Pons (tissue), 1 donor: ENCODE measurements at regions not wholly inside any gene's neighbourhood (a gene's known extent, or its start where the extent isn't known, plus 50 kb on each side); places are given as distances from the start of the nearest gene placed in this dataset.
A peak's percentile ranks its signal among the peaks of the same experiment; 100 is the strongest.
"Not testable (repeated sequence)": the region's sequence is repeated elsewhere in the genome, so short reads cannot be mapped to it uniquely, and the experiment has no call there.

Source experiments
- DNase-seq: peaks from one replicate; pipeline ENCODE4 v3.0.0-alpha.2; 2016; ENCODE audit warnings: low spot score

DNA sequence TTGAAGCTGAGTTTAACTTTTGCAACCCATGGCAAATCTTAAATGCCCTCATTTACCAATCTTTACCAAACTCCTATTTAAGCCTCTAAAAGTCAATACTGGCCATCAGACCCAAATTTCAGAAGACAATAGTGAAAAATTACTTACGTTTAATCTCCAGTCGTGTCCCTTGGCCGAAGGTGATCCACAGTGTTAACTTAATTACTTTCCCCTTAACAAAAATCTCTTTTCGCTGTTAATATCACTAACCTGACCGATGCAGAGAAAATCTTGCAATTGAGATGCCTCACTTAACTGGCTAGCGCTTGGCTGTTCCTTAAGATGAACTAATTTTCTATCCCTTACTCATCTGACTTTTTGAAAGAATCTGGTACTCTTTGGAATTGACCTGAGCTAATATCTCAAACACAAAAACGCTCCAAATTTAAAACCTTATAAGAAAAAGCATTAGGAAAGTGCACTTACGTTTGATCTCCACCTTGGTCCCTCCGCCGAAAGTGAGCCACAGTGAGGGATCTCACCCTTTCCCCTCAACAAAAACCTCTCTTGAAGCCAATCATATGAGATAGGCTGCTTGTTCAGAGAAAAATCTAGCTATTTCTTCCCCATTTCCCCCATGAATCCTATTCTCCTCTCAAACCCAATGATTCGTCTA is 169.1 kb downstream of the RPIA start:
- DNase-seq, result no peak

DNA sequence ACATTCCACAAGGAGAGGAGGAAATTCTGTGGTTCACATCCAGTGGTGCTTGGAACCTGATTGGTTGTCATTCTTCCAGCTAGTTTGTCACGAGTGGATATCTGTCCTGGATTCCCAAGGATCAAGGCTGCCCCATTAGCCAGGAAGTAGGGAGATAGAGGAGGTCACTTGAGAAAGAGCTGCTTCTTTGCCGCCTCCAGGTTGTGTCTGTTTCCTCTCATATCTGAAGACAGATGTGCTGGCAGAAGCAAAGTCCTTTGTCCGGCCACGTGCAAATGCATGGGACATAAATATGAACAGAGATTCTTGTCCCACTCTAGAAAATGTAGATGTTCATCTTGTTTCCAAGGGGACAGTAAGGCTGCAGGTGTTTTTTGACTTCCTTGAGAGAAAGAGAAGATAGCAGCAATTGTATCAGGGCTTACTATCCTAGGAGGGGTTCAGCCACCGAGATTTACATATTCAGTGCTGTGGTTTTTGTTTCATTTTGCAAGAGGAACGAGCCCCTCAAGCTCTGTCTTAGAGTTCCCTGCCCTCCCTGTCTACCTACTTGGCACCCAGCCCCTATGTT is 174.4 kb downstream of the RPIA start:
- peak; percentile 27 for DNase-seq

DNA sequence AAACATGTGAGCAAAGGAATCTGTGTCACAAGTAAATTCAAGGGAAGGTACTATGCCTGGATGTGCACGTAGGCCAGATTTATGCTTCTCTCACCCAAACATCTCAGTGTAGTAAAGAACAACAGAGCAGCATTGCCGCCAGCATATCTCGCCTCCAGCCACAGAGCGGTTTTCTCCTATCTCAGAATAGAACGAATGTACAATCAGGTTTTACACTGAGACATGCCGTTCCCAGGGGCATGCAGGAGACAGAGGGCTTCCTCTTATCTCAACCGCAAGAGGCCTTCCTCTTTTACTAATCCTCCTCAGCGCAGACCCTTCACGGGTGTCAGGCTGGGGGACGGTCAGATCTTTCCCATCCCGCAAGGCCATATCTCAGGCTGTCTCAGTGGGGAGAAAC is 175.3 kb downstream of the RPIA start:
- DNase-seq, result peak; percentile 40

DNA sequence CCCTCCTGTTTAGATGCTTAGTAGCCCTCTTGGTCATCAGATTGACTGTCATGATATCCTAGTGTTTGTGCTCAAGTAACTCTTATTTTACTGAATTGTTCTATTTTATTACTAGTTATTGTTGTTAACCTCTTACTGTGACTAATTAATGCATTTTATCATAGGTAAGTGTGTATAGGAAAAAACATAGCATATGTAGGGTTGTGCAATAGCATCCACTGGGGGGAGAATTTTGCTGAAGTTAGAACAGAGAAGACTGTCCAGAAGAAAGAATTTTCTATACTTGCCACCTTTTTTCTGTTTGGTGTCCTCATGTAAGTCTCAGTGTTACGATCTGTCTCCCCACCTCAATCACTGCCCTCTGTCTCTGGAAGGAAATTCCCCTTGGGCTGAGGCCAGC is 177.4 kb downstream of the RPIA start:
- DNase-seq, result no peak

DNA sequence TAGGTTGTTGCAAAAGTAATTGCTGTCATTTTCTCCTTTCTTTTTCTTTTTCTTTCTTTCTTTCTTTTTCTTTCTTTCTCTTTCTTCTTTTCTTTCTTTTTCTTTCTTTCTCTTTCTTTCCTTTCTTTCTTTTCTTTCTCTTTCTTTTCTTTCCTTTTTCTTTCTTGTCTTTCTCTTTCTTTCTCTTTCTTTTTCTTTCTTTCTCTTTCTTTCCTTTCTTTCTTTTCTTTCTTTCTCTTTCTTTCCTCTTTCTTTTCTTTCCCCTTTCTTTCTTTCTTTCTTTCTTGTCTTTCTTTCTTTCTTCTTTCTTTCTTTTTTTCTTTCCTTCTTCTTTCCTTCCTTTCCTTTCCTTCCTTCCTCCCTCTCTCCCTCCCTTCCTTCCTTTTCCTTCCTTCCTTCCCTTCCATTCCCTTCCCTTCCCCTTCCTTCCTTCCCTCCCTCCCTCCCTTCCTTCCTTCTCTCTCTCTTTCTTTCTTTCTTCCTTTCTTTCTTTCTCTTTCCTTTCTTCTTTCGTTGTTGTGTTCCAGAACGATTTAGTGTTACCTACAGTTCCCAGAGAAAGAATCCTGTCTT is 178.9 kb downstream of the RPIA start:
- DNase-seq, result no peak

DNA sequence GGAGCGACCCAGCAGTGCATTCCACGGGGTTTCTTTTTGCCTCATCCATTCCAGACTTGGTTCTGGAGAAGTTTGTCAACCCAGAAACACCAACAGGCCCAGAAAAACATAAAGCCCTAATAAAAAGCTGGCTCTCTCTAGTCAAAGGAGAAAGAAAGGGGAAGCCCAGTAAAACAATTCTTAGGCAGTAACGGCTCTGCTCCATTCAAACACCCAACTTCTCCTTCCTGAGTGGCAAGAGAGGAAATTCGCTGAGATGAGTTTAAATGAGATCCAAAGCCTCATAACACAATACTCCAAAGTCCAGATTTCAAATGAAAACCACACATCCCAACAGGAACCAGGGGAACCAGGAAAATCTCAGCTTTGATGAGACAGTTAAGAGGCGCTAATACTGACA is 179.9 kb downstream of the RPIA start:
- peak; percentile 63 for DNase-seq

DNA sequence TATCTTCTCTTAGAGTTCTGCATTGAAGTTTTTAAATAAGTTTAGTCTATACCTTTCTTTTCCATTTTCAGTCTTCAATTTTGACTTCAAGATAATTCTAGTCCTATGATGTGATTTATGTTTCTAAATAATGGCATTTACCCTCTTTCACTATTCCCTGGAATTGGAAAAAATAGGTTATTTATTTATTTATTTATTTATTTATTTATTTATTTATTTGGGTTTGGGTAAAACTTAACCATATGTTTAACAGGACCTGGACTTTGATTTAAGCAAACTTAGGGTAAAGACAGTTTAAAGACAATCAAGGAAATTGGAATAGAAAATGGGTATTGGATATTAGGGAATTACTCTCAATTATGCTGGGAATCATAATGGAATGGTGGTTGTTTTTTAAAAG is 182.1 kb downstream of the RPIA start:
- DNase-seq, result no peak

DNA sequence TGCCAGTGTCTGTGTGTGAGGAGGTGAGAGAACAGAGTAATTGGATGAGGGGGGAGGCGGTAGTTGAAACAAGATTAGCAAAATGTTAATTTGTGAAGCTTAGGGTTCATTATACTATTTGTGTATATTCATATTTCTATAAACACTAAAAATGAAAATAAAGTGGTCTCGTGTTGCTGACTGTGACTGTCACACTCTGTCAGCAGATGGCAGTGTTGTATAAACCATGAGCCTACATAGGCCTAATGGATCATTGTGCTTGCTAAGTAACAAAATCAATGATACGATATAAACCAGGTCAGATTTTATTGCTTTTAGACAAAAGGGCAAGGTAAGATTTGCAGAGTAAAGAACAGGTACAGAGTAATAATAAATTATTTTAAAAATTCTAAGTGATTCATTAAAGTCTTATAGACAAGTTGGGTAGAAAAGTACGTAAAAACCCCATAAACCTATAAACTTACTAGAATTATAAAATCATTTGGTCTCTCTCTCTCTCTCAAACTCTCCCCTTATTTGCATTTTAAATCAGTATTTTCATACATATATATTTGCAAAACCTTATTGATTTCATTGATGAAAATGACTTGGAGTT is 182.7 kb downstream of the RPIA start:
- DNase-seq, result peak; percentile 75

DNA sequence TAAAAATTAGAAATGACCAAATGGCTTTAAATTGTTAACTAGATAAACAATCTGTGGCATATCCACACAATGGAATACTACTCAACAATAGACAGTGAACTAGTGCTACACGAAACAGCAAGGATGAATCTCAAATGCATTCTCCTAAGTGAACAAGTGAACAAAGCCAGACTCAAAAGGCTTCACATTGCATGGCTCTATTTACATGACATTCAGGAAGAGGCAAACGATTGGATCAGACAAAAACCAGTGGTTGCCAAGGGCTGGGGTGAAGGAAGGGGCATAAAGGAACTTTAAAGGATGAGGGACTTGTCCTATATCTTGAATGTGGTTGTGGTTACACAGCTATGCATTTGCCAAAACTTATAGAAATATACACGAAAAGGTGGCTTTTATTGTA is 184.3 kb downstream of the RPIA start:
- DNase-seq, result no peak

DNA sequence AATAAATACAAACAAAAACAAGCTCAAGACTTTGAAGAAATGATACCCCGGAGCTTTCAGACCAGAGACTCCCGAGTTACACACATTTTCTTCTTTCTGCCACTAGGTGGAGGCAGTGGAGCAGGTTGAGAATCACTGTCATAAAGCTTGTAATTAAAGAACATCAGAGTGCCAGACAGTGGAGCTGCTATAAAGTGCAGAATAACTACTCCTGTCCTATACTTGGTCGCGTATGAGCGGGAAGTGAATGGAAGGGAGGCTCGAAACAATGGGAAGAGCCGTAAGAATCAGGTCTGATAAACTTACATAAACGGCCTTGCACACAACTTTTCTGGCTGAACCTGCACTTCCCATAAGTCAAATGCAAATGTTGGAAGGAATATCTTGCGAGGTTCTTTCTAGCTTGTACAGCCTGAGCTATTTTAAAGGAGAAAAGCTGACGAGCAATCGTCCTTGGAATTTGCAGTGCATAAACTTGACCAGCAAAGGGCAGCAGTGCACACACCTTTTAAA is 189.0 kb downstream of the RPIA start:
- DNase-seq, result peak; percentile 83

DNA sequence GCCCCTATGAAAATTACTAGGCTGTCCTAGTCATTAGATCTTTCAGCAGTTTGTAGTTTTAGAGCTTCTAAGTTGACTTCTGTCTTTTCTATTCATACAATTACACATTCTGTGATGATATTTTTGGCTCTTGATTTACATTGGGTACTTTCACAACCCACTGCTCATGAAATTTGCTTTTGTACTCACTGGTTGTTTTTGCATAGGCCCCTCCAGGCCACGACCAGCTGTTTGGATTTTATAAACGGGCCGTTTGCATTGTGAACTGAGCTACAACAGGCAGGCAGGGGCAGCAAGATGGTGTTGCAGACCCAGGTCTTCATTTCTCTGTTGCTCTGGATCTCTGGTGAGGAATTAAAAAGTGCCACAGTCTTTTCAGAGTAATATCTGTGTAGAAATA is 193.8 kb downstream of the RPIA start:
- DNase-seq, result no peak

DNA sequence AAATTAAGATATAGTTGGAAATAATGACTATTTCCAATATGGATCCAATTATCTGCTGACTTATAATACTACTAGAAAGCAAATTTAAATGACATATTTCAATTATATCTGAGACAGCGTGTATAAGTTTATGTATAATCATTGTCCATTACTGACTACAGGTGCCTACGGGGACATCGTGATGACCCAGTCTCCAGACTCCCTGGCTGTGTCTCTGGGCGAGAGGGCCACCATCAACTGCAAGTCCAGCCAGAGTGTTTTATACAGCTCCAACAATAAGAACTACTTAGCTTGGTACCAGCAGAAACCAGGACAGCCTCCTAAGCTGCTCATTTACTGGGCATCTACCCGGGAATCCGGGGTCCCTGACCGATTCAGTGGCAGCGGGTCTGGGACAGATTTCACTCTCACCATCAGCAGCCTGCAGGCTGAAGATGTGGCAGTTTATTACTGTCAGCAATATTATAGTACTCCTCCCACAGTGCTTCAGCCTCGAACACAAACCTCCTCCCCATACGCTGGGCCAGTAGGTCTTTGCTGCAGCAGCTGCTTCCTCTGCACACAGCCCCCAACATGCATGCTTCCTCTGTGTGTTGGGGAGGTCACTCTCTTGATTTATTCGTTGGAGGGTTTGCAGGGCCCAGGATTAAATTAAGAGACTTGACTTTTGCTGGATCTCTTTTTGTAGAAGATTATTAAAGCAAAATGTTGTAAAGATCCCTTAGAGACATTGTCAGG is 194.4 kb downstream of the RPIA start:
- no peak for DNase-seq

DNA sequence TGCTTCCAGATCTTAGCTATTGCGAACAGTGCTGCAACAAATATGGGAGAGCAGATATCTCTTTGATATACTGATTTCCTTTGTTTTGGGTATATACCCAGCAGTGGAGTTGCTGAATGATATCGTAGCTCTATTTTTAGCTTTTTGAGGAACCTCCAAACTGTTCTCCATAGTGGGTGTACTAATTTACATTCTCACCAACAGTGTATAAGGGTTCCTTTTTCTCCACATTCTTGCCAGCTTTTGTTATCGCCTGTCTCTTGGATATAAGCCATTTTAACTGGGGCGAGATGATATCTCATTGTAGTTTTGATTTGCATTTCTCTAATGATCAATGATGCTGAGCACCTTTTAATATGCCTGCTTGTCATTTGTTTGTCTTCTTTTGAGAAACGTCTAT is 196.0 kb downstream of the RPIA start:
- DNase-seq, result not testable (repeated sequence)

DNA sequence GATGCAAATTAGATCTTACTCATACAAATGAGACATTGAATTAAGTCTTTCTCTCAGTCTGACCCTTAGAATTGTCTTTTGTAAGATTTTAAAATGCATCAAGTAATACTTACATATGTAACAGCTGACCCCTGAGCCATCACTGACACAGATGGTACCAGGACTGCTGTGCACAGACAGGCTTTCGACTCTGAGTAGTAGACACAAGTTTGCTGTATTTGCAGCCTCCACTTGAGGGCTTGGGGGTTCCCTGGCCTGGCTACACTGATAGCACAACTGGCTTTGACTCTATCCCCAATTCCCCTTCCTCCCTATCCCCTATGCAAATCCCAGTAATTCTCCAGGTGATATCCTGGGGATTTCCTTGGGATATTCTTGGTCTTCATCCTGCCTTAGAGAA is 200.7 kb downstream of the RPIA start:
- DNase-seq, result no peak

DNA sequence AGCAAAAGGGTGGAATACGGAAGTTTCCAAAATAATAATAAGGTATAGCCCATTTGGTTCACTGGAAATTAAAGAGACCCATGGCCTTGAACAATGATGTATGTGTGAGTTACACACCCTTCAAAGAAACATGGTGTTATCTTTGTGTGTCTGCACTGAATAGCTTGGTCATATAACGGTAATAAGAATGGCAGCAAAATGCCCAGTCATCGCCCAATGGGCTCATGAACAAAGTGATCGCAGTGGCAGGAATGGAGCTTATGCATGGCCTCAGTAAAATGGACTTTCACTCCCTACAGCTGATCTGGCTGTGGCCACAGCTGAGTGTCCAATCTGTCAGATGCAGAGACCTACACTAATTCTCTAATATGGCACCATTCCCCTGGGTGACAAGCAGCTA is 201.3 kb downstream of the RPIA start:
- DNase-seq, result no peak

DNA sequence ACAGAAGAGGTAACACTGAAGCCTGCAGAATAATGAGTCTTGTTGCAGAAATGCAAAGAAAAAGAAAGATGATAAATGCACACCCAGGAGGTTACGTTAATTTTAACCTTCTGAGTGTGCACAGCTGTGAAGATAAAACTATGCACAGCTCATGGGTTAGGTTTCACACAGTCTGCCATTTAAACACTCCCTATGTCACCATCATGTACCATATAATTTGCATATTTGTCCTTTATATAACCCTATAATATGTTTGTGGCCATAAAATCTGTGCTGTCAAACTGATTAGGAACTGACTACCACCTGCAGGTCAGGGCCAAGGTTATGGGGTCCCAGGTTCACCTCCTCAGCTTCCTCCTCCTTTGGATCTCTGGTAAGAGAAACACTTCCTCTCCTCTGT is 205.5 kb downstream of the RPIA start:
- no peak for DNase-seq

DNA sequence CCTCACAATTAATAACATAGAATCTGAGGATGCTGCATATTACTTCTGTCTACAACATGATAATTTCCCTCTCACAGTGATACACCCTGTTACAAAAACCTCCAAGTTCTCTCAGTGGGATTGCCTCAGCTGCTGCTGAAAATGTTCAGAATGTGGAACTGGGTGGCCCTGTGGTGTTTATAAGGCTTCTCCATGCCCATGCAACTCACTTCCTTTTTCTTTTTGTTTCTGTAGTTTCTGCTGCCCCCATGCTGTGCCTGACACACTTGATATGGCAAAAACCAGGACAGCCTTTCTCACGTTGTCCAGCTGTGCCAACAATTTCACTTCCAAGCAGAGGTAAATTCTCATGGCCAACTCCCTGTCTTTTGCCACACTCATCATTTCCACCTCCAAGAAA is 206.2 kb downstream of the RPIA start:
- peak; percentile 53 for DNase-seq

DNA sequence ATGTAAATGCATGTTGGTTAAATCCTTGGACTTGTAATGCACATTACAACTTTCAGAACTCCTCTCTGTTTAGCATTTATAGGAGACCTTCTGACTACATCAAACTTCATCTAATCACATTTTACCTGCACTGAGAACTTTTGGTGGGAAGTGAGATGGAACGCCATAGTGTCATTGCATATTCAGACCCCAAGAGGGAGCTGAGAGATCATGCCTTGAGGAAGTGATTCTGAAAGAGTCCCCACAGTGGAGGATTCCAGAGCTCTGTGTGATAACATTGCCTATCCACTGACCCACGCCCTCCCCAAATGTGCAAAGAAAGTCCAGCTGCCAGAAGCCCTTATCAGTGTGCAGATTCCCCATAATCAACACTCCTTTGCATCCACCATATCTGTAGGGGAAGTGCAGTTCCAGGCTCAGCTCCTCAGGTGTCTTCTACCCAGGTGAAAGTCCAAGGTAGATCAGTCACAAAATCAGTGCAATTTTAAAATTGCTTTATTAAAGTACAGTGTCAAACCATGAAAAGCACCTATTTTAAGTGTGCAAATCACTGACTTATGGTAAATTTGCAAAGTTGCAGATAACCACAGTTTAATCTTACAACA is 212.4 kb downstream of the RPIA start:
- peak; percentile 61 for DNase-seq

DNA sequence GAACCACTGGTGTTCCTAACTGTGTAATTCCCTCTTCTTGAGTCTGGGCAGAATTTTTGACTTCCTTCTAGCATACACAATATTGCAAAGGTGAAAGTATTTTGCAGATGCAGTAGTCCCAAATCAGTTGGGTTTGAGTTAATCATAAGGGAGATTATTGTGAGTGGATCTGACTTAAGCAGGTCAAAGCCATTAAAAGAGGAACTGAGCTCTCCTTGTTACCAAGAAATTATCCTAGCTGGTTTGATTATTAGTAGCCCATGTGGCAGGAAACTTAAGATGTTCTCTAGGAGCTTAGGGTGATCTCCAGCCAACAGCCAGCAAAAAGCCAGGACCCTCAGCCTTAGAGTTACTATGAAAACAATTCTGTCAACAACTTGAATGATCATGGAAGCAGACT is 221.8 kb downstream of the RPIA start:
- no peak for DNase-seq

DNA sequence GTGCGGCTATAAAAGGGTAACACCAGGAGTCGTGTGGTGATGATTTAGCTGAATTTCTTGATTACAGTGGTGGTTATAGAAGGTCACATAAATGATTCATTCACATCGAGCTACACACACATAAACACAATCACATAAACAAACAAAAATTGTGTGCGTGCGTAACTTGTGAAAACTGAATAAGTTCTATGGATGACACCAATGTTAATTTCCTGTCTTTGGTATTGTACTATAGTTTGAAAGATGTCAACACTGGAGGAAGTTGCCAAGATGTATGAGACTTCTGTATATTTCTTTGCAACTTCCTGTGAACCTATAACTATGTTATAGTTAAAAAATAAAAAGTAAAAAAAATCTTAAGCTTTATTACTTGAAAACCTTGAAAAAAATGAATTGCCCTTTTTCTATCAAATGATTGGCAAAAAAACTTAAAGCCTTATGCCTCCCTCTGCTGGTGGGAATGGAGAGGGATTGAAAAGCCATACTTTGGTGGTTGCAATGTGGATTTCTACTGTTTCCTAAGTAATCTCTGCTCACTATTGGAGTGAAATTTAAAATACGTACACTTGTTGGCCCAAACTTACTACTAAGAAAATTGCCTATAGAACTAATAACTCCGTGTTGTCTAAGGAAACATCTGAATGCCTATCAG is 227.7 kb downstream of the RPIA start:
- peak; percentile 12 for DNase-seq

DNA sequence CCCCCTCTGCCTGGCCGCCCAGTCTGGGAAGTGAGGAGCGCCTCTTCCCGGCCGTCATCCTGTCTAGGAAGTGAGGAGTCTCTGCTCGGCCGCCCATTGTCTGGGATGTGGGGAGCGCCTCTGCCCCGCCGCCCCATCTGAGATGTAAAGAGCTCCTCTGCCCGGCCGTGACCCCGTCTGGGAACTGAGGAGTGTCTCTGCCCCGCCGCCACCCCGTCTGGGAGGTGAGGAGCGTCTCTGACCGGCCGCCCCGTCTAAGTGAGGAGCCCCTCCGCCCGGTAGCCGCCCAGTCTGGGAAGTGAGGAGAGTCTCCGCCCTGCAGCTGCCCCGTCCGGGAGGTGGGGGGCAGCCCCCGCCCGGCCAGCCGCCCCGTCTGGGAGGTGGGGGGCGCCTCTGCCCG is 228.9 kb downstream of the RPIA start:
- not testable (repeated sequence) for DNase-seq

DNA sequence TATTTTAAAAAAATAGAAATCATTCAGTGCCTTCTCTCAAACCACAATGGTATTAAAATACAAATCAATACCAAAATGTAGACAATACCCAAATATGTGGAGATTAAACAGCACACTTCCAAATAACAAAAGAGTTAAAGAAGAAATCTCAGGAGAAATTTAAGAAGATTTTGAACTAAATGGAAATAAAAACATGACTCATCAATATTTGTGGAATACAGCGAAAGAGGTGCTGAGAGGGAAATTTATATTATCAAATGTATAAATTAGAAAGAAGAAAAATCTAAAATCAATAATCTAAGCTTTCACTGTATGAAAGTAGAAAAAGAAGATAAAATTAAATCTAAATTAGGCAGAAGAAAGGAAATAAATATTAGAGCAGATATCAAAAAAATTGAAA is 233.1 kb downstream of the RPIA start:
- no peak for DNase-seq
